Ovary (tissue), 7 donors: ENCODE measurements at regions not wholly inside any gene's neighbourhood (a gene's known extent, or its start where the extent isn't known, plus 50 kb on each side); places are given as distances from the start of the nearest gene placed in this dataset.

Experiments used
- DNase-seq, 5 donors: peaks; one replicate each; pipeline ENCODE4 v3.0.0-alpha.2; 2019 to 2020
- H3K27ac ChIP-seq, 2 donors: fragments of 200-600 bp; one replicate each; pipeline versions ENCODE4 v1.5.1 to v1.8.0; 2019 to 2022
- H3K27me3 ChIP-seq: fragments of 200-600 bp; one replicate; pipeline ENCODE4 v1.8.0; 2022
- H3K36me3 ChIP-seq: fragments of 200-600 bp; sonication (generic); one replicate; pipeline ENCODE4 v1.5.1; 2019
- H3K4me1 ChIP-seq: one replicate; pipeline ENCODE4 v1.8.1; 2013; ENCODE audit warnings: mild to moderate bottlenecking, moderate library complexity; ENCODE audit not compliant: insufficient read depth
- H3K4me3 ChIP-seq: fragments of 200-600 bp; sonication (generic); one replicate; pipeline ENCODE4 v1.5.1; 2017
- H3K9me3 ChIP-seq, 2 donors: fragments of 200-600 bp in 1 of 2; sonication (generic) in 1 of 2; one replicate each; pipeline versions ENCODE4 v1.5.1 to v1.8.1; 2013 to 2019; ENCODE audit warnings: mild to moderate bottlenecking in 1 of 2, moderate library complexity in 1 of 2
- CTCF ChIP-seq, 3 donors: fragments of 450-650 bp in 2 of 3; fragments of 200-600 bp in 1 of 3; IDR thresholded peaks; one replicate each; pipeline versions ENCODE4 v1.5.1 to v1.8.0; 2016 to 2022; ENCODE audit warnings: antibody characterized with exemption in 3 of 3, mild to moderate bottlenecking in 1 of 3
- EP300 ChIP-seq: sonication (generic); formaldehyde crosslinking; IDR thresholded peaks from one replicate; pipeline ENCODE4 v1.6.1; 2017; ENCODE audit warnings: antibody characterized with exemption
- POLR2A ChIP-seq: fragments of 450-650 bp; IDR thresholded peaks from one replicate; pipeline ENCODE4 v1.6.1; 2017; ENCODE audit warnings: antibody characterized with exemption, mild to moderate bottlenecking, moderate library complexity
- WGBS, 3 donors: extraction: QIAGEN DNeasy Blood & Tissue Kit in 1 of 3; methylation state at CpG; one replicate each; pipeline versions ENCODE4 v1.1.5 to v1.1.7; 2013 to 2017; 5-methylcytosine and 5-hydroxymethylcytosine counted together
- intact Hi-C, 4 donors: fragments of 100-400 bp; cut with DNase I; formaldehyde crosslinking; loops; one replicate each; pipeline versions ENCODE4 v1.11.0 to v1.15.1; 2022 to 2023
- donor health status: DM: no; HTN: no; CAD: no; lungs with moderate emphysema.
- donor health status: DM: no; HTN: no; CAD: no.
- donor health status: Bipolar disorder and iron deficiency.
- donor health status: DM: no; HTN: no; CAD: no.
- donor health status: DM: yes; HTN: yes; CAD: no.

DNA sequence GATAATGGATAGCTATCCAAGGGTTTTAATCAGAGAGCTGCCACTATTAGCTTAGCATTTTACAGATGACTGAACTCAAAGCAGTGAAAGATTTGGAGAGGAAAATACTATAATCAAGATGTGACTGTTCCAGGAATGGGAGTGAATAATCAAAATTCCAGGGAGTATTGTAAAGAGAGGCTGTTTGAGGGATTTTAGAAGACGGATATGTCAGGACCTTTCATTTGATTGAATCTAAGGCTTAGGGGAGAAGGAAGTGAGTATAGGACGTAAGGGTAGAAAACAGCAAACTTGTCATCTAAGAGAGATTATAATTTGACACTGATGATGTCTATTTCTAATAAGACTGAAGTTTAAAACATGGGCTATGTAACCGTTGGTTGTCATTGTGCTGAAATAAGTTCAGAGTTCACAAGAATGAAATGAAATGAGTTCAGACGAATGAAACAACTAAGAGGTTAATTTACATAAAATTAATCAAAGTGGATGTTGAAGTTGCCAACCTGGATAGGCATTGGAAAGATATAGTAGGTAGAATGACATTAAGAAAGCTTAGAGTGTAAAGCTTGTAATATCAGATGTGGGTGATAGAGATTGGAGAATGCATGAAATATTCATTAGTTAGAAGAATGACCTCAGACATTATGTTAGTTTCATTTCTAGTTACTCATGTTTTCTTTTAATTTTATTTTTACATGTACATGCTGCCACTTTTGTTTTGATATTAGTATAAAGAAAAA is 842.8 kb downstream of the SI start:
- Histone ChIP-seq H3K27ac (no peak overlapping the region), H3K4me3 (no peak overlapping the region), H3K27me3 (no peaks in the 10 kb centered on the region), H3K9me3 (no peaks in the 10 kb centered on the region), H3K4me1 (no peaks in the 10 kb centered on the region), H3K36me3 (no peaks in the 10 kb centered on the region)
- intact Hi-C loops: no loop called here
- no peak for DNase-seq
- no peak for TF ChIP-seq CTCF (IDR thresholded peaks at IDR 0.05)
- WGBS, 3 donors: 84 to 88% (median 88%) methylated on average over 4 of the region's 4 CpGs

DNA sequence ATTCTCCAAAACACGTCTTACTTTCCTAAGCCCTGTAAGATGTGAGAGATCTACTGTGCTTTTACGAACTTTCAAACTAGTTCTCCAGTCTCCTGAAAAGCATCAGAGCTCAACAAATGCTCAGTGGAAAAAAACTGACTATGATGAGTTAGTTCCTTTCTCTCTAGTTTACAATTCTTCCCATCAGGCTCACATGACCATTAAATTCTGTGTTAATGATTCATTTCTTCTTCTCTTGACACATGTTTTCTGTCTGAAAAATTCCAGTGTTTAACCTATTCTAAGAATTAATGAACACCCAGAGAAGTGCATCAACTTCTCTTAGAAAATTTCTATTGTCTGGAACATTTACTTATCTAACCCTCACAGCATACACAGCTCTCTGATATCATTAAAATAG is 844.3 kb downstream of the SI start:
- H3K36me3 ChIP-seq: no peaks in the 10 kb centered on the region
- H3K9me3 ChIP-seq: no peaks in the 10 kb centered on the region
- no peaks in the 10 kb centered on the region for H3K27me3 ChIP-seq
- intact Hi-C loops: no loop called here
- no peak for DNase-seq
- H3K4me3 ChIP-seq: no peak overlapping the region
- no peaks in the 10 kb centered on the region for H3K4me1 ChIP-seq
- H3K27ac ChIP-seq: no peak overlapping the region
- TF ChIP-seq POLR2A (no peak), CTCF (IDR thresholded peaks at IDR 0.05) (no peak), EP300 (no peak)
- 85 to 91% (median 85%) methylated on average over 2 of the region's 2 CpGs for WGBS, 3 donors

DNA sequence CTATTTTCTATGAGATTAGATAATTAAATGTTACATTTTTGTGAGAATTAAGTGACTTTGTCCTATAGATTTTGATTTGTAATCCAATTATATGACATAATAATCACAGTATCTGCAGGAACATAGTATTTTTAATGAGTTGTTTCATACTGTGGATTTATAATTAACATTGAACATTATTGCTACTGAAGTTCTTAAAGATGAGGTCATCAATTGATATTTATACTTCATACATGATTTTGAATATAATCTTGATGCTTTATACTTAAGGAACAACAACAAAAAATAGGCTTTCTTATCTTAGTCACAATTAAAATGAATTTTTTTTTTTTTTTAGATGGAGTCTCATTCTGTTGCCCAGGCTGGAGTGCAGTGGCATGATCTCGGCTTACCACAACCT is 846.6 kb downstream of the SI start:
- no peaks in the 10 kb centered on the region for H3K36me3 ChIP-seq
- no peaks in the 10 kb centered on the region for H3K9me3 ChIP-seq
- H3K4me3 ChIP-seq: no peak overlapping the region
- H3K27ac ChIP-seq: no peak overlapping the region
- H3K4me1 ChIP-seq: no peaks in the 10 kb centered on the region
- intact Hi-C loops: no loop called here
- no peak for TF ChIP-seq CTCF (IDR thresholded peaks at IDR 0.05)
- no peak for TF ChIP-seq EP300
- no peak for TF ChIP-seq POLR2A
- no peak for DNase-seq
- WGBS, 3 donors: 93 to 98% (median 96%) methylated on average over 1 of the region's 1 CpG
- no peaks in the 10 kb centered on the region for H3K27me3 ChIP-seq

- no peak for DNase-seq
- intact Hi-C loops: no loop called here
- Histone ChIP-seq H3K36me3 (no peaks in the 10 kb centered on the region), H3K27me3 (no peaks in the 10 kb centered on the region), H3K9me3 (no peaks in the 10 kb centered on the region), H3K27ac (no peak overlapping the region), H3K4me3 (no peak overlapping the region), H3K4me1 (no peaks in the 10 kb centered on the region)
- WGBS, 3 donors: 88 to 96% (median 94%) methylated on average over 3 of the region's 3 CpGs
- TF ChIP-seq CTCF (IDR thresholded peaks at IDR 0.05) (no peak), EP300 (no peak), POLR2A (no peak)
Measured at GRCh38 chr3:164230385-164231094, 847.8 kb downstream of the SI start.
